ENCODE measurements at regions not wholly inside any gene's neighbourhood (a gene's known extent, or its start where the extent isn't known, plus 50 kb on each side); places are given as distances from the start of the nearest gene placed in this dataset.

DNA sequence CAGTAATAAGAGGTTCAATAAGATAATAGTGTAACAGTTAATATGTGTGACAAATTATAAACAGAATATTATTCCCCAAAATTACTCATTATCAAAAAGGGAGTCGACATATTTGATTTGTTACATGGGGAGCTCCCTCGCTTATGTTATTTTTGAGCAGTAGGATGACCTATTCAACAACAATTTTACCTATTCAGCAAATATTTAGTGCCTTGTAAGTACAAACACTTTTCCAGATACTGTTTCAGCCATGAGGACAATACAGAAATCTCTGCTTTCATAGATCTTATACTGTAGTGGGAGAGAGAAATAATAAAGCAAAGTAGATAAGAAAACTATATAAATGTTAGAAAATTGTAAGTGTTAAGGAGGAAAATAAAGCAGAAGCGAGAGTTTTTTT, 1342.8 kb upstream of the WWC1 start:
- Histone ChIP-seq H3K4me1 (ENCODE audit: insufficient read depth) (no peaks in the 10 kb centered on the region), H3K27ac (ENCODE audit: low read depth) (no peak overlapping the region), H3K4me3 (ENCODE audit: low read depth, low read length) (no peak overlapping the region), H3K36me3 (ENCODE audit: insufficient read depth) (no peaks in the 10 kb centered on the region)
- no peak for DNase-seq (ENCODE audit: extremely low spot score)
- 93% methylated on average over 3 of the region's 3 CpGs for WGBS

DNA sequence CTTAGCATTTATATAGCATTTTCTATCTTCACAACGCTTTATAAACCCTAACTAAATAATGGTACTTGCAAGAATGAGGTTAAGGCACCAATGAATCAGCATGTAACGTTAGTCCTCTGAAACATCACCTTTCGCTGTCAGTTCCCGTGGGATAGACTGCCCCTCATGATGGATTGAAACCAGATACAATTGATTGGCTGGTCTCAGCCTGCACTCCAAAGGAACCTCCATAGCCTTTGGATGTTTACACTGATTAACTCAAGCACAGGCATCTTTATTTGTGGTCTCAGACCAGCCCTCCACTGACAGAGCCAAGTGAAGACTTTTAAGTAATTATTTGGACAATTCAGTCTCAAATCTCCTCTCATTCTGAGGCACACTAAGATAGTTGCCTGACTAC, 1339.4 kb upstream of the WWC1 start:
- H3K4me1 ChIP-seq (ENCODE audit: insufficient read depth) = no peaks in the 10 kb centered on the region
- WGBS = 86% methylated on average over 4 of the region's 4 CpGs
- H3K36me3 ChIP-seq (ENCODE audit: insufficient read depth) = no peaks in the 10 kb centered on the region
- no peak for DNase-seq (ENCODE audit: extremely low spot score)
- H3K27ac ChIP-seq (ENCODE audit: low read depth) = no peak overlapping the region
- no peak overlapping the region for H3K4me3 ChIP-seq (ENCODE audit: low read depth, low read length)

DNA sequence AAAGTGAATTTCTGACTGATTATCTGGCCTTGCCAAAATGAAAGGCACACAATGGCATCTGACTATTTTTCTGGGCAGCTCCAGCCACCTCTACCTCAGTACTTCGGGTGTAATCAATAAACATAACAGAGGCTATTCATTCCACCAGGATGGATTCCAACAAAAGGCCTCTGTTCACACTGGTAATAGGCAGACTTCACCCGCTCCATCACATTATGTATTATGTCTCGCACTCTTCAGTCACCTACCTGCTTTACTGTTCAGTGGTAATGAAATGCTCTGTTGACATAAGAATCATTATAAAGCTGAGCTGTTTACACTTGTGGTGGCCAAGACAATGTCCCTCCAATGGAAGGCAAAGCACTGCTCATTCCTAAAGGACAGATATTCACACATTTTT, 1333.7 kb upstream of the WWC1 start:
- no peak for DNase-seq (ENCODE audit: extremely low spot score)
- WGBS = 87% methylated on average over 3 of the region's 3 CpGs
- Histone ChIP-seq H3K4me3 (ENCODE audit: low read depth, low read length) (no peak overlapping the region), H3K36me3 (ENCODE audit: insufficient read depth) (no peaks in the 10 kb centered on the region), H3K27ac (ENCODE audit: low read depth) (no peak overlapping the region), H3K4me1 (ENCODE audit: insufficient read depth) (no peaks in the 10 kb centered on the region)

DNA sequence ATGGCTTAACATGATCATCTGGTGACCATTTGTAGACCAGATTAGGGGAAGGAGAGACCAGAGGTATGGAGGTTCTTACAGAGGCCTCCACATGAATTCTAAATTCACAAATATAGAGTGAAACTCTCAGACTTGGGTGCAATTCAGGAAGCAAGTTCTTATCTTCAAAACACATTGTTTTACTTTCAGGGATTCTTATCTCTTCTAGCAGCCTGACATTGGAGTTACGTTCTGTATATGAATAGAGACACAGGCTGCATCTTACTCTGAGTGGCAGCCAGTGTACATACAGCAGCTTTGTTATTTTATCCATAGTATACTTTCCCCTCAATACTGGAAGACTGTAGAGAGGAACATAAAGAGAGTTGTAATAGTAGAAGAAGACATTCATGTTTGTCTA, 1331.7 kb upstream of the WWC1 start:
- 39% methylated on average over 1 of the region's 1 CpG for WGBS

DNA sequence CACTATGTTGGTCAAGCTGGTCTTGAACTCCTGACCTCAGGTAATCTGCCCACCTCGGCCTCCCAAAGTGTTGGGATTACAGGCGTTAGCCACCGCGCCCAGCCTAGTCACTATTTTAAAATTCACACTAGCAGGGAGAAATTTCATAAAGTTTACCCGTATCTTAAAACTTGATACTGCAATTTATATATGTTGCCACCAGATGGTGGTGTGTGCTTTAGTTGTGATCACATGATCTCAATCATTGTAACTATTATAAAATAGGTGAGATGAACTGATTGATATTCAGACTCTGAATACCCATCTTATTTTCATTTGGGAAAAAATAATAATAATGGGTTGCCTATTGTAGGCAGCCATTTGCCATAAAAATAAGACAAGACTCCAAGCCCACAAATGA, 1330.4 kb upstream of the WWC1 start:
- H3K4me1 ChIP-seq (ENCODE audit: insufficient read depth) = no peaks in the 10 kb centered on the region
- 94% methylated on average over 5 of the region's 5 CpGs for WGBS
- no peak overlapping the region for H3K4me3 ChIP-seq (ENCODE audit: low read depth, low read length)
- DNase-seq (ENCODE audit: extremely low spot score) = no peak
- no peak overlapping the region for H3K27ac ChIP-seq (ENCODE audit: low read depth)
- H3K36me3 ChIP-seq (ENCODE audit: insufficient read depth) = no peaks in the 10 kb centered on the region

More for the DNA sequence above, 1331.7 kb upstream of the WWC1 start:
- no peaks in the 10 kb centered on the region for H3K4me1 ChIP-seq (ENCODE audit: insufficient read depth)
- H3K27ac ChIP-seq (ENCODE audit: low read depth) = no peak overlapping the region
- H3K4me3 ChIP-seq (ENCODE audit: low read depth, low read length) = no peak overlapping the region
- no peaks in the 10 kb centered on the region for H3K36me3 ChIP-seq (ENCODE audit: insufficient read depth)
- DNase-seq (ENCODE audit: extremely low spot score) = no peak

DNA sequence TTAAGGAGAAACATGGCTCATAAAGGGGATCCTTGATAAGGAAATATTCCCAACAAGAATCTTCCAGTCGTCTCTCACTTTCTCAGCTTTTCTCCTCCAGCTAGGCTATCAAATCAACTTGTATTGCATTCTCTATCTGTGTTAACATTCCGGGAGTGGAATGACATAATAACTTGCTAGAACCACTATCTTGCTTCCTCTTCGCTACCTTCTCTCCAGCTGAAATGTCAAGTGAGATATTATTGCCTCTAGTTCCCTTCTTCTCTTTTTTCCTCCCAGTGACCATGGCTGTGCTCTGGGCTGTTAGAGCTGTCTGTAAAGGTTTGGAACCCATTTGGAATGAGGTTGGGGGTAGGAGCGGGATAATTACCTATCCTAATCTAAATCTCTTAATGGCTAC, 1329.5 kb upstream of the WWC1 start:
- Histone ChIP-seq H3K4me1 (ENCODE audit: insufficient read depth) (no peaks in the 10 kb centered on the region), H3K4me3 (ENCODE audit: low read depth, low read length) (peak overlapping the region; percentile 13), H3K36me3 (ENCODE audit: insufficient read depth) (no peaks in the 10 kb centered on the region), H3K27ac (ENCODE audit: low read depth) (no peak overlapping the region)
- DNase-seq (ENCODE audit: extremely low spot score) = no peak
- 26% methylated on average over 4 of the region's 4 CpGs for WGBS

DNA sequence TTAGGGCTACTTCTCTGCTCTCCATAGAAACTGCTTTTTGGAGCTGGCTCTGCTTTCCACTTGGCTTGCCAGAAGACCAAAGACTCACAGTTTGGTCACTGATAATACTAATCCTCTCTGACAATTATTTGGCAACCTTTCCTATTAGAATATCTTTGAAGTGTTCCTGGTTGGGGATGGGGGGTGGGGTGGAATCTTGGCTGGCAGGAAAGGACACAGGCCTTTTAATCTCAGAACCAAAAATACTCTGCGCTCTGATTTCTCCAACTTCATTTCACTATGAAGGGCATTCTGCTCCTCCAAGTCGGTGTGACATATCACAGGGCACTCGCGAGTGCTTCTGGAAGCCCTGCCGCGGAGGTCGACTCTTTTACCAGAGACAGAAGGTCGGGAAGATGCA, 1329.0 kb upstream of the WWC1 start:
- no peak overlapping the region for H3K4me3 ChIP-seq (ENCODE audit: low read depth, low read length)
- H3K36me3 ChIP-seq (ENCODE audit: insufficient read depth) = no peaks in the 10 kb centered on the region
- no peak overlapping the region for H3K27ac ChIP-seq (ENCODE audit: low read depth)
- WGBS = 18% methylated on average over 8 of the region's 8 CpGs
- DNase-seq (ENCODE audit: extremely low spot score) = no peak
- no peaks in the 10 kb centered on the region for H3K4me1 ChIP-seq (ENCODE audit: insufficient read depth)

DNA sequence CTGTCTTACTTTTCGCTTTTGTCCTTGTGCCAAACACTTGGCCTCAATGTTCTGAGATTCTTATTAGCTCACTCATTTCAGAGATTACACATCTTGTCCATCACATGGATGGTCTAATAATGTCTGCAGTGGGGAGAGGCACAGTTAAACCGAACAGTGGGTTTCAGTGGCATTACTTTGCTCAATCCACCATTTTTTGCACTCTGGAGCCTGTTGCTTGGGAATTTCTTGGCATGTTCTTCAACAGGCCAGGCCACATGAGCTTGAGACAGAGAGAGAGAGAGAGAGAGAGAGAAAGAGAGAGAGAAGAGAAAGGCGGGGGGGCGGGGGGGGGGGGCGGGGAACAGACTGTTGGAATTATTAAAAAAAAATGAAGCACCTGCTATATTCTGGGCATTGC, 1327.8 kb upstream of the WWC1 start:
- no peaks in the 10 kb centered on the region for H3K4me1 ChIP-seq (ENCODE audit: insufficient read depth)
- 93% methylated on average over 5 of the region's 5 CpGs for whole genome bisulfite sequencing

DNA sequence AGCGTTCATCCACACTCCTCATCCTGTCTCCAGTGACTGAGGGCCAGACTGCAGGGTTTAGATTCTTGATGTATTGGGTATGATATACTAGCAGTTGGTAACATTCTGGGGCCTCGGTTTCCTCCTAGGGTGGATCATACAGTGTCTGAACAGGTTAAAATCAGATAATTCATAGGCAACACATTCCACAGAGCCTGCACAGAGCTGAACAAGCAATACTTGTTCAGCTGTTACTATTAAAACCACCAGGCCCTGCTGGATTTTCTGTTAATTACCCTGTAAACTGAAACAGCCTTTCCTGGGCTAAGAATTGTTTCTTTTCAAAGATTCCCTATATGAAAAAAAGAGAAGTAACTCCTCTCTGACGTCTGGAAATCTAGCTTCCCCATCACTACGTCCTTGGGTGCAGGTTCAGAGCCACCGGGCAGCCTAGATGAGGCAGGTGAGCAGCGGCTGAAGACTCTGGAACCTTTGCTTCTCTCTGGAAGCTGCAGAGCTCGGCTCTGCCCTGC, 1313.5 kb upstream of the WWC1 start:
- no peaks in the 10 kb centered on the region for H3K36me3 ChIP-seq (ENCODE audit: insufficient read depth)
- H3K4me3 ChIP-seq (ENCODE audit: low read depth, low read length) = peak overlapping the region; percentile 59
- DNase-seq (ENCODE audit: extremely low spot score) = no peak
- H3K4me1 ChIP-seq (ENCODE audit: insufficient read depth) = no peaks in the 10 kb centered on the region
- WGBS = 44% methylated on average over 7 of the region's 7 CpGs
- H3K27ac ChIP-seq (ENCODE audit: low read depth) = peak overlapping the region; percentile 16

More for the DNA sequence above, 1327.8 kb upstream of the WWC1 start:
- Histone ChIP-seq H3K36me3 (ENCODE audit: insufficient read depth) (no peaks in the 10 kb centered on the region), H3K4me3 (ENCODE audit: low read depth, low read length) (no peak overlapping the region), H3K27ac (ENCODE audit: low read depth) (no peak overlapping the region)
- DNase-seq (ENCODE audit: extremely low spot score) = no peak

DNA sequence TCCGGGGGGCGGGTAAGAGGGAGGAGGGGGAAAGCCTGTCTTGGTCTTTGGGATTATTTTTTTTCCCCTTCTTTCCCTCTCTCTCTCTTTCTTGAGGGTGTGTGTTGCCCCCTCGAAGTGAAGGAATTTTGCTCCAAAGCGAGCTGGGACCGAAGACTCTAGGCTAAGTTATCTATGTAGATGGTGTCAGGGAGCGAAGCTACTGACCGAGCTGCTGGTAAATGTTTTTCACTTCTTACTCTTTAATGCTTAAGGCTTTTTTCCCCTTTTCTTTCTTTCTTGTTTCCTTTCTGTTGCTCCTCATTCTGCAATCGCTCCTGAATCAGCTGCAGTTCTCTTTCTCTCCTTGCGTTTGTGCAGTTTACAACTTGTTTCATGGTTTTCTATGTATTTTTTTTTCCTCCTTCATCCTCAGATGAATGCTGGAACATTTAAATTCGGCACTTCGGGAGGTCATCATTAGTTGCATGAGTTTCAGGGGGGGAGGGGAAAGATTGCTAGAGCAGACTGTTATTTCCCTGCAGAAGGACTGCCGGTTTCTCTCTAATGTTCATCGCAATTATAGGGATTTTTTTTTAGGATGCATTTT, 1312.0 kb upstream of the WWC1 start:
- WGBS = 1% methylated on average over 13 of the region's 13 CpGs
- Histone ChIP-seq H3K27ac (ENCODE audit: low read depth) (no peak overlapping the region), H3K36me3 (ENCODE audit: insufficient read depth) (no peaks in the 10 kb centered on the region), H3K4me3 (ENCODE audit: low read depth, low read length) (peak overlapping the region; percentile 59), H3K4me1 (ENCODE audit: insufficient read depth) (no peaks in the 10 kb centered on the region)
- no peak for DNase-seq (ENCODE audit: extremely low spot score)

DNA sequence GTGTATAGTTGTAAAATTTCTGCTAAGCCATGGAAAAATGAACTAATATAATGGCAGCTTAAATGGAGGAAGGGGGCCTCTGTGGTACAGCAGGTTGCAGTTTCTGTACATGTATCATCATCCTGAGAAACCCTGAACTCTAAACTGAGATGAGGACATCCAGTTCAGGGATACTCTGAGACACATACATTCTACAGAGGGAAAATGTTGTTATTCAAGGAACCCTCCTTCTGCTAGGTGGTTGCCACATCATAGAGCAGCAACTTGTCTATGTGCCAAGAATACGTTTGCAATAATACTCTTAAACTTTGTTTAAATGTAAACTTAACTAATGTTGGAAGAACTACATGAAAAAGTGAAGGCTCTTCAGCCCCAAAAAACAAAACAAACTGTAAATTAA, 1310.8 kb upstream of the WWC1 start:
- Histone ChIP-seq H3K36me3 (ENCODE audit: insufficient read depth) (no peaks in the 10 kb centered on the region), H3K4me3 (ENCODE audit: low read depth, low read length) (no peak overlapping the region), H3K4me1 (ENCODE audit: insufficient read depth) (no peaks in the 10 kb centered on the region), H3K27ac (ENCODE audit: low read depth) (no peak overlapping the region)
- 22% methylated on average over 1 of the region's 1 CpG for WGBS
- no peak for DNase-seq (ENCODE audit: extremely low spot score)

DNA sequence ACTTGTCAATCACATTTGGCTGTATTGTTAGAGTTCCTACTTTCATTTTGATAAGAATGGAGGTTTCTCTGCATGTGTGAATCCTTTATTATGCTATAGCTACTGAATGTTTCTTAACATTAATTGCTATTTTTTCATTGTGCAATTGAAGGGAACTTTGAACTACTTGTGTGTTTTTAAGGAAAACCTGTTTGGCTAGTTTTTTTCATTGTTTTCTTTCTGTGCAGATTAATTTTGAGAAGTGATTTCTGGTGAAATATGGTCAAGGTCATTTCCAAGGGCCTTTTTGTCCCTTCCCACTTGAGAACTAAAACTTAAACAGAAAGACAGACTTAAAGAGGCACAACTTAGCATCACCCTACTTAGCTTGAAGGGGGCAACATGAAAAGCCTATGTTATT, 1309.2 kb upstream of the WWC1 start:
- H3K4me1 ChIP-seq (ENCODE audit: insufficient read depth) = no peaks in the 10 kb centered on the region
- no peak for DNase-seq (ENCODE audit: extremely low spot score)
- no peaks in the 10 kb centered on the region for H3K36me3 ChIP-seq (ENCODE audit: insufficient read depth)
- peak overlapping the region; percentile 59 for H3K27ac ChIP-seq (ENCODE audit: low read depth)
- H3K4me3 ChIP-seq (ENCODE audit: low read depth, low read length) = no peak overlapping the region

DNA sequence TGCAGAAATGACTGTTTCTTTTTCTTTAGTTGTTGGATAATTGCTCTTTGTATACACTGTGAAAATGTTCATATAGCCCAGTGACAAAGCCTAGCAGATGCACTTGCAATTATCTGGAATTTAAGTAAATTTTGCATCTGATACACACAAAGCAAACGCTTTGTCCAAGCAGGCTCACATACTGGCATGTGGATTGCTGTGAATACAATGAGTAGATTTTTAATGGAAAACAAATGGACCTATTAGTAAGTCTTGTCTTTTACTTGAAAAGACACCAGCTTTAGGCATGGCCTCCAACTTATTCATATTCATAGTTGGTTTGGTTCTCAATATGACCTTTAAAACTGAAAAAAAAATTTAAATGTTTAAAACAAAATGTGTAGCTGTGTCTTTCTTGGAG, 1299.8 kb upstream of the WWC1 start:
- 80% methylated on average over 1 of the region's 1 CpG for WGBS
- DNase-seq (ENCODE audit: extremely low spot score) = no peak
- Histone ChIP-seq H3K36me3 (ENCODE audit: insufficient read depth) (no peaks in the 10 kb centered on the region), H3K4me1 (ENCODE audit: insufficient read depth) (no peaks in the 10 kb centered on the region), H3K4me3 (ENCODE audit: low read depth, low read length) (no peak overlapping the region), H3K27ac (ENCODE audit: low read depth) (no peak overlapping the region)

DNA sequence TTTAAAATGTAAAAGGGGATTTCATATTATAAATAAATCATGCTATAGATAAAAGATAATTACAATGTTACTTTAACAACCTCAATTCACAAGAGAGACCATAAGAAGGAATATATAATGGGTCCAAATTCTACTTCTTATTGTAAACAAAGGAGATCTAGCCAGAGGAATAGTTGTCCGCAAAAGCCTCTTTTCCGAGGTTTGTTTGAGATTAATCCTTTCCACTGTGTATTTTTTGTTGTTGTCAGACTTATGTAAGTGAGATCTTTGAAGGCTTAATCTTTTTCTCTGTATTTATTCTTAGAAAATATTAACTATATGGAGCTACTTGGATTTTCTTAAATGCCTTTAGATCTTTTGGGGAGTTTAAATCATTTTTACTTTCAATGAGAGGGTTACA, 1299.3 kb upstream of the WWC1 start:
- Histone ChIP-seq H3K4me1 (ENCODE audit: insufficient read depth) (no peaks in the 10 kb centered on the region), H3K27ac (ENCODE audit: low read depth) (no peak overlapping the region), H3K36me3 (ENCODE audit: insufficient read depth) (no peaks in the 10 kb centered on the region), H3K4me3 (ENCODE audit: low read depth, low read length) (no peak overlapping the region)
- WGBS = 53% methylated on average over 2 of the region's 2 CpGs
- DNase-seq (ENCODE audit: extremely low spot score) = no peak
